ENCODE measurements at regions not wholly inside any gene's neighbourhood (a gene's known extent, or its start where the extent isn't known, plus 50 kb on each side); places are given as distances from the start of the nearest gene placed in this dataset.

GRCh38 chr13:64164435-64164834, 2748.8 kb upstream of the PCDH20 start:
- H3K4me3 ChIP-seq = no peak overlapping the region
- H4K20me1 ChIP-seq (ENCODE audit: control insufficient read depth, insufficient read depth) = no peaks in the 10 kb centered on the region
- ChIA-PET SMC1A (ENCODE audit: uncharacterized antibody, unreplicated experiment) (no interaction called here), RAD21 (ENCODE audit: unreplicated experiment) (no interaction called here), POLR2A (no interaction called here), CTCF (no interaction called here)
- H3K4me1 ChIP-seq (ENCODE audit: control insufficient read depth, insufficient read depth, low read length) = no peaks in the 10 kb centered on the region
- H3K4me2 ChIP-seq (ENCODE audit: control insufficient read depth, insufficient read depth) = no peak overlapping the region
- FAIRE-seq (no peak), DNase-seq (ENCODE audit: low read depth, low spot score) (no peak), ATAC-seq (no peak)
- H3K9me3 ChIP-seq (replicated peaks; ENCODE audit: control insufficient read depth, insufficient read depth, low read length) = no peaks in the 10 kb centered on the region
- H3K9ac ChIP-seq (ENCODE audit: control insufficient read depth, insufficient read depth, low read length) = no peak overlapping the region
- in situ Hi-C loops (cut with MboI) (no loop called here), intact Hi-C loops (cut with micrococcal nuclease; ENCODE audit: unreplicated experiment) (no loop called here)
- H3K36me3 ChIP-seq (ENCODE audit: control insufficient read depth in 2 of 2, insufficient read depth in 2 of 2, low read length in 1 of 2) = no peaks in the 10 kb centered on the region
- no peak overlapping the region for H2AFZ ChIP-seq (ENCODE audit: control insufficient read depth, low read depth, low read length)
- no peaks in the 10 kb centered on the region for H3K27me3 ChIP-seq (replicated peaks in 1 of 2; ENCODE audit: control insufficient read depth in 2 of 2, insufficient read depth in 2 of 2, low read length in 1 of 2)
- no peaks in the 10 kb centered on the region for H3K79me2 ChIP-seq (ENCODE audit: control insufficient read depth, insufficient read depth, low read length)
- TF ChIP-seq SMC3 (IDR thresholded peaks at IDR 0.05; ENCODE audit: borderline replicate concordance, low read length) (no peak), NBN (IDR thresholded peaks at IDR 0.05) (no peak), SRF (IDR thresholded peaks at IDR 0.05; ENCODE audit: low read depth in 2 of 2, low read length in 2 of 2) (no peak), YY1 (IDR thresholded peaks at IDR 0.05; ENCODE audit: low read depth, low read length) (no peak), ATF2 (IDR thresholded peaks at IDR 0.05; ENCODE audit: low read length) (no peak), PAX8 (IDR thresholded peaks at IDR 0.05) (no peak), ZBED1 (IDR thresholded peaks at IDR 0.05; ENCODE audit: borderline replicate concordance) (no peak), ESRRA (IDR thresholded peaks at IDR 0.05; ENCODE audit: low read length) (no peak), BCL11A (IDR thresholded peaks at IDR 0.05; ENCODE audit: low read depth, low read length) (no peak), ZSCAN29 (IDR thresholded peaks at IDR 0.05) (no peak), RUNX3 (IDR thresholded peaks at IDR 0.05; ENCODE audit: low read length) (no peak), YBX1 (IDR thresholded peaks at IDR 0.05) (no peak), HDAC2 (IDR thresholded peaks at IDR 0.05) (no peak), STAT3 (IDR thresholded peaks at IDR 0.05; ENCODE audit: low read depth, low read length) (no peak), NFXL1 (IDR thresholded peaks at IDR 0.05; ENCODE audit: borderline replicate concordance) (no peak), BACH1 (IDR thresholded peaks at IDR 0.05; ENCODE audit: borderline replicate concordance) (no peak)
- TF ChIP-seq, protein P1, sequence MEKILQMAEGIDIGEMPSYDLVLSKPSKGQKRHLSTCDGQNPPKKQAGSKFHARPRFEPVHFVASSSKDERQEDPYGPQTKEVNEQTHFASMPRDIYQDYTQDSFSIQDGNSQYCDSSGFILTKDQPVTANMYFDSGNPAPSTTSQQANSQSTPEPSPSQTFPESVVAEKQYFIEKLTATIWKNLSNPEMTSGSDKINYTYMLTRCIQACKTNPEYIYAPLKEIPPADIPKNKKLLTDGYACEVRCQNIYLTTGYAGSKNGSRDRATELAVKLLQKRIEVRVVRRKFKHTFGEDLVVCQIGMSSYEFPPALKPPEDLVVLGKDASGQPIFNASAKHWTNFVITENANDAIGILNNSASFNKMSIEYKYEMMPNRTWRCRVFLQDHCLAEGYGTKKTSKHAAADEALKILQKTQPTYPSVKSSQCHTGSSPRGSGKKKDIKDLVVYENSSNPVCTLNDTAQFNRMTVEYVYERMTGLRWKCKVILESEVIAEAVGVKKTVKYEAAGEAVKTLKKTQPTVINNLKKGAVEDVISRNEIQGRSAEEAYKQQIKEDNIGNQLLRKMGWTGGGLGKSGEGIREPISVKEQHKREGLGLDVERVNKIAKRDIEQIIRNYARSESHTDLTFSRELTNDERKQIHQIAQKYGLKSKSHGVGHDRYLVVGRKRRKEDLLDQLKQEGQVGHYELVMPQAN (conservative IDR thresholded peaks at IDR 0.05) = no peak
- TF ChIP-seq, protein P2, sequence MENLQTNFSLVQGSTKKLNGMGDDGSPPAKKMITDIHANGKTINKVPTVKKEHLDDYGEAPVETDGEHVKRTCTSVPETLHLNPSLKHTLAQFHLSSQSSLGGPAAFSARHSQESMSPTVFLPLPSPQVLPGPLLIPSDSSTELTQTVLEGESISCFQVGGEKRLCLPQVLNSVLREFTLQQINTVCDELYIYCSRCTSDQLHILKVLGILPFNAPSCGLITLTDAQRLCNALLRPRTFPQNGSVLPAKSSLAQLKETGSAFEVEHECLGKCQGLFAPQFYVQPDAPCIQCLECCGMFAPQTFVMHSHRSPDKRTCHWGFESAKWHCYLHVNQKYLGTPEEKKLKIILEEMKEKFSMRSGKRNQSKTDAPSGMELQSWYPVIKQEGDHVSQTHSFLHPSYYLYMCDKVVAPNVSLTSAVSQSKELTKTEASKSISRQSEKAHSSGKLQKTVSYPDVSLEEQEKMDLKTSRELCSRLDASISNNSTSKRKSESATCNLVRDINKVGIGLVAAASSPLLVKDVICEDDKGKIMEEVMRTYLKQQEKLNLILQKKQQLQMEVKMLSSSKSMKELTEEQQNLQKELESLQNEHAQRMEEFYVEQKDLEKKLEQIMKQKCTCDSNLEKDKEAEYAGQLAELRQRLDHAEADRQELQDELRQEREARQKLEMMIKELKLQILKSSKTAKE (IDR thresholded peaks at IDR 0.05; ENCODE audit: low read depth, poor library complexity, severe bottlenecking) = no peak
- BruUV-seq (replicated peaks) = no TSS peak
- WGBS (ENCODE audit: insufficient coverage, insufficient replicate concordance, low lambda C conversion rate, missing lambda C conversion rate) = 20% methylated on average over 4 of the region's 4 CpGs
- H3K27ac ChIP-seq (ENCODE audit: control insufficient read depth, insufficient read depth) = no peak overlapping the region
